ENCODE measurements at regions not wholly inside any gene's neighbourhood (a gene's known extent, or its start where the extent isn't known, plus 50 kb on each side); places are given as distances from the start of the nearest gene placed in this dataset.
A peak's percentile ranks its signal among the peaks of the same experiment; 100 is the strongest.

GRCh38 chr6:14921170-14921569 lies 324.7 kb upstream of the JARID2 start:
- TF ChIP-seq, protein P1, sequence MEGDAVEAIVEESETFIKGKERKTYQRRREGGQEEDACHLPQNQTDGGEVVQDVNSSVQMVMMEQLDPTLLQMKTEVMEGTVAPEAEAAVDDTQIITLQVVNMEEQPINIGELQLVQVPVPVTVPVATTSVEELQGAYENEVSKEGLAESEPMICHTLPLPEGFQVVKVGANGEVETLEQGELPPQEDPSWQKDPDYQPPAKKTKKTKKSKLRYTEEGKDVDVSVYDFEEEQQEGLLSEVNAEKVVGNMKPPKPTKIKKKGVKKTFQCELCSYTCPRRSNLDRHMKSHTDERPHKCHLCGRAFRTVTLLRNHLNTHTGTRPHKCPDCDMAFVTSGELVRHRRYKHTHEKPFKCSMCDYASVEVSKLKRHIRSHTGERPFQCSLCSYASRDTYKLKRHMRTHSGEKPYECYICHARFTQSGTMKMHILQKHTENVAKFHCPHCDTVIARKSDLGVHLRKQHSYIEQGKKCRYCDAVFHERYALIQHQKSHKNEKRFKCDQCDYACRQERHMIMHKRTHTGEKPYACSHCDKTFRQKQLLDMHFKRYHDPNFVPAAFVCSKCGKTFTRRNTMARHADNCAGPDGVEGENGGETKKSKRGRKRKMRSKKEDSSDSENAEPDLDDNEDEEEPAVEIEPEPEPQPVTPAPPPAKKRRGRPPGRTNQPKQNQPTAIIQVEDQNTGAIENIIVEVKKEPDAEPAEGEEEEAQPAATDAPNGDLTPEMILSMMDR (IDR thresholded peaks at IDR 0.05; ENCODE audit: insufficient read depth, low read depth, low read length, missing control alignments) = no peak
- H3K4me3 ChIP-seq (ENCODE audit: low read length) = no peak overlapping the region
- DNase-seq (ENCODE audit: low read depth) = no peak

GRCh38 chr6:14921878-14922671 lies 323.8 kb upstream of the JARID2 start:
- DNase-seq (ENCODE audit: low read depth) = no peak
- no peak overlapping the region for H3K4me3 ChIP-seq (ENCODE audit: low read length)
- TF ChIP-seq, protein P1 (IDR thresholded peaks at IDR 0.05; ENCODE audit: insufficient read depth, low read depth, low read length, missing control alignments) = no peak

- no peak for DNase-seq (ENCODE audit: low read depth)
- TF ChIP-seq, protein P1 (IDR thresholded peaks at IDR 0.05; ENCODE audit: insufficient read depth, low read depth, low read length, missing control alignments) = no peak
- no peak overlapping the region for H3K4me3 ChIP-seq (ENCODE audit: low read length)
These were observed 323.0 kb upstream of the JARID2 start for GRCh38 chr6:14922706-14923460.

GRCh38 chr6:14924126-14925024 lies 321.5 kb upstream of the JARID2 start:
- H3K4me3 ChIP-seq (ENCODE audit: low read length) = no peak overlapping the region
- DNase-seq (ENCODE audit: low read depth) = no peak
- TF ChIP-seq, protein P1 (IDR thresholded peaks at IDR 0.05; ENCODE audit: insufficient read depth, low read depth, low read length, missing control alignments) = no peak

DNA sequence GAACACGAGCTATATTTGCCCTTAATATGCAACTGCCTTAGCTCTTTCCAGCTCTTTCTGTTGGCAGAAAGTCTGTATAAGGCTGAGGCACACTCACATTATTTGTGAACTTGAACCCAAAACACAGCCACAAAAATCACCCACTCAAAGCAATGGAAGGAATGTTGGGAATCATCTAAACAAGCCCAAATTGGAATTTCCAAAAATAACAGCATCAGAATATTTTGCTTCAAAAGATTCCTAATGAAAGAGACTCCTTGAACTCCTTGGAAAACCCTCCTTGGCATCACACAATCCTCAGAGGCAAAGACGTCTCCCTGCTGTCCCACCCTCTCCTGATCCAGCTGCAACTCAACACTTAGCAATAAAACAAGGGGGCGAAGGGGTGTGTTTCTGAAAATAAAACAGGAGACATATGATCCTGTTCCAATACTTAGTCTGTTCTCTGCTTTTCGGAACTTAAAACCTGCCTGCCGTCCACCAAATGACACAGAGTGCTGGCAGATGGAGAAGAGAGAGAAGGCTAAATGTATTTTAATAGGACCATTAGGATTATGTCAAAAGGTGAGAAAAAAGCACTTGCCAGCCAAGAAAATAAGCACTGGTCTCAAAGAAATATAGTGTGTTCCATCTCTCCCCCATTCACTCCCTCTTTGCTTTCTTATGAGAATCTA lies 320.7 kb upstream of the JARID2 start:
- H3K4me3 ChIP-seq (ENCODE audit: low read length) = no peak overlapping the region

DNA sequence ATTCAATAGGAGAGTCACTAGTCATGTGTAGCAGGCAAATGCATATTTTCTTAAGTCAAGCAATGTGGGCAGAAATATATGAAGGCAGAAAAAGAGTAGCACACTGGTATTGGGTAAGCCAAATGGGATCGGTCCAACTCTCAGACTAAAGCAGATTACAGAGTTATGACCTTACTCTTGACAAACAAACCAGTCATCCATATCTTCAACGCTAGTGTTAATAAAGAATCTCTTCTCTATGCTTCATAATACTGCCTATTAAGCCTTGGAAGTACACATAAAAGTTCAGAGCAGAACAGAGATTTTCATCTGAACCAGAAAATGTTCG lies 320.2 kb upstream of the JARID2 start:
- peak; percentile 47 for DNase-seq (ENCODE audit: low read depth)
- TF ChIP-seq, protein P1 (IDR thresholded peaks at IDR 0.05; ENCODE audit: insufficient read depth, low read depth, low read length, missing control alignments) = no peak
- no peak overlapping the region for H3K4me3 ChIP-seq (ENCODE audit: low read length)

More for the DNA sequence above, 320.7 kb upstream of the JARID2 start:
- TF ChIP-seq, protein P1 (IDR thresholded peaks at IDR 0.05; ENCODE audit: insufficient read depth, low read depth, low read length, missing control alignments) = no peak
- DNase-seq (ENCODE audit: low read depth) = no peak
